Thoracic aorta (tissue), 2 donors: ENCODE measurements at regions not wholly inside any gene's neighbourhood (a gene's known extent, or its start where the extent isn't known, plus 50 kb on each side); places are given as distances from the start of the nearest gene placed in this dataset.

Source experiments
- ATAC-seq: fragments of 150-250 bp; one replicate; pipeline ENCODE4 v1.8.0; 2017; ENCODE audit warnings: low read depth; ENCODE audit not compliant: insufficient number of reproducible peaks, low FRiP score
- DNase-seq: peaks from one replicate; pipeline ENCODE4 v3.0.0-alpha.2; 2020; ENCODE audit warnings: low spot score
- H3K27ac ChIP-seq, 2 donors: fragments of 200-600 bp; sonication (generic); 1 replicate in 1 of 2; 2 replicates in 1 of 2; pipeline ENCODE4 v1.5.1; 2016; ENCODE audit warnings: mild to moderate bottlenecking in 2 of 2, moderate library complexity in 2 of 2
- H3K27me3 ChIP-seq: fragments of 200-600 bp; sonication (generic); replicated peaks from 2 replicates; pipeline ENCODE4 v1.6.0; 2016; ENCODE audit warnings: mild to moderate bottlenecking; ENCODE audit not compliant: insufficient read depth
- H3K36me3 ChIP-seq: fragments of 200-600 bp; sonication (generic); one replicate; pipeline ENCODE4 v1.5.1; 2016
- H3K4me1 ChIP-seq, 2 donors: fragments of 200-600 bp; sonication (generic); 1 replicate in 1 of 2; 2 replicates in 1 of 2; pipeline versions ENCODE4 v1.5.1 to v1.6.0; 2016; ENCODE audit warnings: low read depth in 2 of 2, mild to moderate bottlenecking in 1 of 2; ENCODE audit not compliant: control insufficient read depth in 1 of 2
- H3K4me3 ChIP-seq: fragments of 200-600 bp; sonication (generic); 2 replicates; pipeline ENCODE4 v1.5.1; 2016; ENCODE audit warnings: mild to moderate bottlenecking
- H3K9me3 ChIP-seq: fragments of 200-600 bp; sonication (generic); 2 replicates; pipeline ENCODE4 v1.5.1; 2016
- CTCF ChIP-seq: fragments of 200-600 bp; sonication (generic); IDR thresholded peaks from one replicate; pipeline ENCODE4 v1.5.1; 2019; ENCODE audit warnings: antibody characterized with exemption

GRCh38 chr14:39939023-39939422 lies 506.8 kb upstream of the FBXO33 start:
- no peaks in the 10 kb centered on the region for H3K36me3 ChIP-seq
- no peak overlapping the region for H3K27ac ChIP-seq
- H3K27me3 ChIP-seq, result no peaks in the 10 kb centered on the region
- ATAC-seq, result no peak
- peaks cover 0 to 3% of the 10 kb centered on the region in 2 donors for H3K4me1 ChIP-seq
- DNase-seq, result no peak
- H3K4me3 ChIP-seq, result no peak overlapping the region
- TF ChIP-seq CTCF, result no peak
- H3K9me3 ChIP-seq, result no peaks in the 10 kb centered on the region

GRCh38 chr14:39912192-39913100 lies 480.2 kb upstream of the FBXO33 start:
- no peaks in the 10 kb centered on the region for H3K36me3 ChIP-seq
- no peak overlapping the region for H3K4me3 ChIP-seq
- no peaks in the 10 kb centered on the region for H3K27me3 ChIP-seq
- H3K9me3 ChIP-seq, result no peaks in the 10 kb centered on the region
- ATAC-seq (no peak), DNase-seq (no peak)
- H3K27ac ChIP-seq, result no peak overlapping the region
- H3K4me1 ChIP-seq, result no peaks in the 10 kb centered on the region
- no peak for TF ChIP-seq CTCF

GRCh38 chr14:39897657-39898056 lies 465.4 kb upstream of the FBXO33 start:
- Histone ChIP-seq H3K27ac (no peak overlapping the region), H3K9me3 (peaks cover 5% of the 10 kb centered on the region), H3K4me3 (no peak overlapping the region), H3K27me3 (no peaks in the 10 kb centered on the region), H3K36me3 (no peaks in the 10 kb centered on the region), H3K4me1 (no peaks in the 10 kb centered on the region)
- ATAC-seq (no peak), DNase-seq (no peak)
- TF ChIP-seq CTCF, result no peak

- Histone ChIP-seq H3K9me3 (peaks cover 5% of the 10 kb centered on the region), H3K27me3 (no peaks in the 10 kb centered on the region), H3K36me3 (no peaks in the 10 kb centered on the region), H3K4me1 (no peaks in the 10 kb centered on the region), H3K27ac (no peak overlapping the region), H3K4me3 (no peak overlapping the region)
- no peak for TF ChIP-seq CTCF
- DNase-seq (no peak), ATAC-seq (no peak)
These were observed 457.8 kb upstream of the FBXO33 start for GRCh38 chr14:39890026-39890425.

- no peak for DNase-seq
- Histone ChIP-seq H3K4me3 (no peak overlapping the region), H3K27me3 (no peaks in the 10 kb centered on the region), H3K9me3 (peaks cover 5% of the 10 kb centered on the region), H3K36me3 (no peaks in the 10 kb centered on the region), H3K27ac (no peak overlapping the region), H3K4me1 (no peaks in the 10 kb centered on the region)
- ATAC-seq, result no peak
- no peak for TF ChIP-seq CTCF
These were observed 451.9 kb upstream of the FBXO33 start for GRCh38 chr14:39884091-39884490.
